Activated T-cell treated with anti-CD3 and anti-CD28 coated beads, Interleukin-2, amount 50 U/mL, for 72 hours (primary cell): ENCODE measurements at regions not wholly inside any gene's neighbourhood (a gene's known extent, or its start where the extent isn't known, plus 50 kb on each side); places are given as distances from the start of the nearest gene placed in this dataset.

Experiments used
- ATAC-seq, 2 donors: fragments of 150-1000 bp; cut with Tn5 transposase; replicated peaks in 1 of 2; 2 replicates each; pipeline ENCODE4 v1.10.0; 2021; ENCODE audit warnings: moderate library complexity in 2 of 2, mild to moderate bottlenecking in 1 of 2
- DNase-seq, 2 donors: peaks; one replicate each; pipeline ENCODE4 v3.0.0; 2021 to 2022; ENCODE audit warnings: mixed read lengths in 1 of 2
- H3K27ac Mint-ChIP-seq: one replicate; pipeline ENCODE4 v1.8.0; 2022; ENCODE audit warnings: mild to moderate bottlenecking, moderate library complexity, mixed read lengths
- H3K27me3 Mint-ChIP-seq: one replicate; pipeline ENCODE4 v1.8.0; 2022; ENCODE audit warnings: low read depth, mixed read lengths
- H3K36me3 Mint-ChIP-seq, 2 donors: one replicate each; pipeline ENCODE4 v1.8.0; 2022; ENCODE audit warnings: mixed read lengths in 2 of 2, mild to moderate bottlenecking in 1 of 2; ENCODE audit not compliant: insufficient read depth in 2 of 2
- H3K4me1 Mint-ChIP-seq: one replicate; pipeline ENCODE4 v1.8.0; 2022; ENCODE audit warnings: low read depth, mixed read lengths
- H3K4me3 Mint-ChIP-seq, 2 donors: one replicate each; pipeline ENCODE4 v1.8.0; 2022; ENCODE audit warnings: mild to moderate bottlenecking in 2 of 2, mixed read lengths in 2 of 2, moderate library complexity in 2 of 2
- H3K9me3 Mint-ChIP-seq, 2 donors: one replicate each; pipeline ENCODE4 v1.8.0; 2022; ENCODE audit warnings: mixed read lengths in 2 of 2

- H3K4me3 Mint-ChIP-seq: no peak overlapping the region
- H3K27ac Mint-ChIP-seq: no peak overlapping the region
- ATAC-seq (no peak), DNase-seq (no peak)
- no peaks in the 10 kb centered on the region for H3K9me3 Mint-ChIP-seq
- peaks cover 18% of the 10 kb centered on the region for H3K4me1 Mint-ChIP-seq
- H3K36me3 Mint-ChIP-seq: no peaks in the 10 kb centered on the region
- H3K27me3 Mint-ChIP-seq: peaks cover 6% of the 10 kb centered on the region
Measured at GRCh38 chr13:21228738-21229137, 52.3 kb downstream of the MRPL57 start.

DNA sequence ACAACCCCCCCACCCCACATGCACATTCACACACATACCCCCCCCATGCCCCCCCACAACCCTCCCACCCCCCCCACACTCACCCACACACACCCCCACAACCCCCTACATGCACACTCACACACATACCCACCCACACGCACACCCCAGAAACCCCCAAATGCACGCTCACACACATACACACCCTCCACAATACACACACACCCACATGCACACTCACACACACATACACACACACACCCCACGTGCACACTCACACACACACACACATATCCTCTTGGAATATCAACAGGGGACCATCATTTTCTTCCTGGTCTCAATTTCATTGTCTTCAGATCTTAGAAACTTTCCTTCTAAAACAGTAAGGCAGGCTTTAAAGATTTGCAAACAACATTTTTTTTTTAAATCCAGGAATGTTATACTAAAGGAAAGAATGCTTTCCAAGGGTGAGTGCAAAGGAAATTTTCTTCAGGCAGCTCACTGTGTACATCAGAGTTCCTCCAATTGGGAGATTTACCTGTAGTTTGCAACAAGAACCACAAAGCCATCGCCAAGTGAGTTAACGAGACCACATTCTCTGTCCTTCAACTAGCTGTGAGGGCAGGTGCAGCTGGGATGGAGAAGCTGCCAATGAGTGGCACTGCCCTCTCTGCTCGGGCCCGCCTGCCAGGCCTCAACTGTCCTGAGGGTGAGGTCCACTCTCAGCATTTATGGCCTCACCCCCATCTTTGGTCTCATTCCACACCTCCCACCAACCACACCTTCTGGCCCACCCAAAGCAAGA, 53.0 kb downstream of the MRPL57 start:
- H3K36me3 Mint-ChIP-seq: no peaks in the 10 kb centered on the region

DNA sequence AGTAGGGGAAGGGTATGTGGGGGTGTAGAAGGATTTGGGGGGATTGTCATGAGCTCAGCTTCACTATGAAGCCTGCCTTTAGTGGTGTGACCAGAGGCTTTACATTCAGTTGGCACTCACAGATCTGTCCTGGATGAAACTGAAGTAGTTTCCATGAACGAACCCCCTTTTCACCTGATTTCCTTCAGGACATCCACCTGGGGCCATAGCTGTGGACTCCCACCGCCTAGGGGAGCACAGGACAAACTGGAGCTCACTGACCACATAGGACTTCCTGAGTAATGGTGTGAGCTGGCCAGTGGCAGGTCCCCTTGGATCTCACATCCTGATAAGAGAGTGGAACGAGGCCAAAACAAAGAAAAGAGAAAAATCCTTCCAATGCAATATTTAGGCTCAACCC, 54.1 kb downstream of the MRPL57 start:
- Mint-ChIP-seq H3K9me3 (no peaks in the 10 kb centered on the region), H3K4me3 (no peak overlapping the region), H3K27me3 (no peaks in the 10 kb centered on the region), H3K4me1 (peaks cover 18% of the 10 kb centered on the region), H3K36me3 (no peaks in the 10 kb centered on the region), H3K27ac (no peak overlapping the region)
- ATAC-seq: no peak
- DNase-seq: no peak

More for the DNA sequence above, 53.0 kb downstream of the MRPL57 start:
- ATAC-seq (no peak), DNase-seq (no peak)
- H3K4me3 Mint-ChIP-seq: no peak overlapping the region
- H3K9me3 Mint-ChIP-seq: no peaks in the 10 kb centered on the region
- no peak overlapping the region for H3K27ac Mint-ChIP-seq
- H3K4me1 Mint-ChIP-seq: peaks cover 18% of the 10 kb centered on the region
- H3K27me3 Mint-ChIP-seq: no peaks in the 10 kb centered on the region

- no peak overlapping the region for H3K27ac Mint-ChIP-seq
- H3K4me1 Mint-ChIP-seq: peaks cover 18% of the 10 kb centered on the region
- no peaks in the 10 kb centered on the region for H3K36me3 Mint-ChIP-seq
- ATAC-seq (no peak), DNase-seq (no peak)
- no peaks in the 10 kb centered on the region for H3K27me3 Mint-ChIP-seq
- no peak overlapping the region for H3K4me3 Mint-ChIP-seq
- no peaks in the 10 kb centered on the region for H3K9me3 Mint-ChIP-seq
Measured at GRCh38 chr13:21231426-21231940, 55.0 kb downstream of the MRPL57 start.

GRCh38 chr13:21232196-21232595, 55.7 kb downstream of the MRPL57 start:
- Mint-ChIP-seq H3K27ac (no peak overlapping the region), H3K27me3 (no peaks in the 10 kb centered on the region), H3K4me3 (no peak overlapping the region), H3K36me3 (no peaks in the 10 kb centered on the region), H3K9me3 (no peaks in the 10 kb centered on the region), H3K4me1 (peaks cover 18% of the 10 kb centered on the region)
- ATAC-seq: peak; percentile 38 to 55
- no peak for DNase-seq

DNA sequence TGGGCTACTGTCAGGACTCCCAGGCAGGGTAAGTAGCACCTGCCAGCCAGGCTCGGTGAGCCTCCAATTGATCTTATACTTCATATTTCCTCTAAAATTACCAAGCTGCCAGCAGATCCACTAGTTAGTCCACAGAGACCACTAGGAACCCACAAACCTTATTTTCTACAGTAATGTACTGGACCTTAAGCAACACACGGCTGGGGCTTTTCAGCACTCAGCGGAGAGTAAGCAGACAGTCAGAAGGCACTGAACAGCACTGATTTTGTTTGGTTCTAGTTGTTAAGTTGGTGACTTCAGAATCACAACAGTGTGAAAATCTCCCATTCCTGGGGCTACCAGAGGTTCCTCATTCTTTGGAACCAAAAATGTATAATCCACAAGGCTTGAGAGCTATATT, 56.1 kb downstream of the MRPL57 start:
- Mint-ChIP-seq H3K4me1 (peaks cover 18% of the 10 kb centered on the region), H3K4me3 (no peak overlapping the region), H3K27me3 (no peaks in the 10 kb centered on the region), H3K27ac (no peak overlapping the region), H3K36me3 (no peaks in the 10 kb centered on the region), H3K9me3 (no peaks in the 10 kb centered on the region)
- DNase-seq (no peak), ATAC-seq (peak in 1 of 2 donors; percentile 25)

DNA sequence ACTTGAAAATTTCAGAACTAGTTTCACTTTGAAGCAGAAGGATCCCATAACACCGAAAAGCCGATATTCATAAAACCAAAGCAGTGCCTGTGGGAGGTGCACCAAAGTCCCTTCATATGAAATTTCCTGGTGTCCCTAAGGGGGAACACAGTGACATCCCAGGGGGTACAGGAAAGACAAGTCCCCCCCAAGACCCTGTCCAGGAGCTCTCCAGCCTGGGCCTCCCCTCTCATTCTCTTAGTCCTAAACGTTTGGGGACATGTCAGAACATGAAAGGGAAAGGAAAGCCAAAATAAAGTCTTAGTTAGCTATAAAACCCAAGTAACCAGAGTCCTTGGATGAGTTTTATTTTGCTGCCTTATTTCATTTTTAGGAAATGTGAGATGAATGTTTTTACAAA, 56.6 kb downstream of the MRPL57 start:
- DNase-seq: no peak
- Mint-ChIP-seq H3K9me3 (peaks cover 0 to 1% of the 10 kb centered on the region in 2 donors), H3K4me3 (peak overlapping the region in 1 of 2 donors; percentile 18), H3K27ac (no peak overlapping the region), H3K27me3 (no peaks in the 10 kb centered on the region), H3K36me3 (no peaks in the 10 kb centered on the region), H3K4me1 (peaks cover 18% of the 10 kb centered on the region)
- no peak for ATAC-seq

DNA sequence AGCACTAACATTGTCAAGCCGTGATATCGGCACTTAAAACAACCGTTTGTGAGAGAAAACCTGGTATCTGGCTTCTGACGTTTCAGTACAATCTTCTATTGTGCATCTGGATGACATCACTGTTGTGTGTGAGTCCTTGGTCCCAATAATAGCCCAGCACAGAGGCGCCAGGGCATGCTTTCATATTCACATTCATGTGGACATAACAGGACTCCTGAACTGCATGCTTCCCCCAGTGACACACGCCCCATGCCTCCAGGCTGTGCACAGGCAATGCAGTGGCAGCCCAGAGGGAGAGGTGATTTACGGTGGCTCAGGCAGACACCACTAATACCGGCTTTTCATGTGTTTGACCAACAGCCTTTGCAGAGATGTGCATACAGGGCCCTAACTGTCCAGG, 58.1 kb downstream of the MRPL57 start:
- Mint-ChIP-seq H3K36me3 (no peaks in the 10 kb centered on the region), H3K27ac (no peak overlapping the region), H3K4me3 (no peak overlapping the region), H3K4me1 (peaks cover 24% of the 10 kb centered on the region), H3K27me3 (no peaks in the 10 kb centered on the region), H3K9me3 (peaks cover 0 to 2% of the 10 kb centered on the region in 2 donors)
- ATAC-seq: no peak
- no peak for DNase-seq

DNA sequence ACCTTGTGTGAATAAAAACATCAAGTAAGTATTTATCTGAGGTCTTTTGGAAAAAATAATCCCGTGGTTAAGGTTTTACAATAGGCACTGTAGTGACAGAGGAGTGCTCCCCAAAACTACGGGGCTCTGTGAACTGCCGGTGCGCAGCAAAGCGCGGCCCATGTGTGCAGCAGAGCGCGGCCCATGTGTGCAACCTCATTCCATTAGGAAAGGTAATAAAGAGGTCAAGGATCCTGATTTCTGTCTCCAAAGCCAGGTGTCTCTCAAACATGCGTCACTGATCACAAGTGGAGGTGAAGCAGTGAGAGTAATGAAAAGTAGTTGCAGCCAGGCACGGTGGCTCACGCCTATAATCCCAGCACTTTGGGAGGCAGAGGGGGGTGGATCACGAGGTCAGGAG, 58.7 kb downstream of the MRPL57 start:
- H3K27ac Mint-ChIP-seq: no peak overlapping the region
- ATAC-seq (no peak), DNase-seq (no peak)
- no peaks in the 10 kb centered on the region for H3K36me3 Mint-ChIP-seq
- H3K4me3 Mint-ChIP-seq: no peak overlapping the region
- no peaks in the 10 kb centered on the region for H3K27me3 Mint-ChIP-seq
- H3K9me3 Mint-ChIP-seq: peaks cover 0 to 2% of the 10 kb centered on the region in 2 donors
- H3K4me1 Mint-ChIP-seq: peaks cover 24% of the 10 kb centered on the region

- peak in 1 of 2 donors; percentile 27 for ATAC-seq
- H3K27ac Mint-ChIP-seq: no peak overlapping the region
Measured at GRCh38 chr13:21237081-21237480, 60.6 kb downstream of the MRPL57 start.

GRCh38 chr13:21238267-21238666, 61.8 kb downstream of the MRPL57 start:
- H3K27ac Mint-ChIP-seq: no peak overlapping the region
- no peak overlapping the region for H3K4me3 Mint-ChIP-seq
- ATAC-seq (peak; percentile 51 to 85), DNase-seq (no peak)
- no peaks in the 10 kb centered on the region for H3K36me3 Mint-ChIP-seq
- peaks cover 0 to 2% of the 10 kb centered on the region in 2 donors for H3K9me3 Mint-ChIP-seq
- H3K4me1 Mint-ChIP-seq: peaks cover 6% of the 10 kb centered on the region
- no peaks in the 10 kb centered on the region for H3K27me3 Mint-ChIP-seq

More at GRCh38 chr13:21237081-21237480, 60.6 kb downstream of the MRPL57 start:
- peaks cover 13% of the 10 kb centered on the region for H3K4me1 Mint-ChIP-seq
- no peak overlapping the region for H3K4me3 Mint-ChIP-seq
- H3K27me3 Mint-ChIP-seq: no peaks in the 10 kb centered on the region
- no peak for DNase-seq
- no peaks in the 10 kb centered on the region for H3K36me3 Mint-ChIP-seq
- peaks cover 0 to 2% of the 10 kb centered on the region in 2 donors for H3K9me3 Mint-ChIP-seq

DNA sequence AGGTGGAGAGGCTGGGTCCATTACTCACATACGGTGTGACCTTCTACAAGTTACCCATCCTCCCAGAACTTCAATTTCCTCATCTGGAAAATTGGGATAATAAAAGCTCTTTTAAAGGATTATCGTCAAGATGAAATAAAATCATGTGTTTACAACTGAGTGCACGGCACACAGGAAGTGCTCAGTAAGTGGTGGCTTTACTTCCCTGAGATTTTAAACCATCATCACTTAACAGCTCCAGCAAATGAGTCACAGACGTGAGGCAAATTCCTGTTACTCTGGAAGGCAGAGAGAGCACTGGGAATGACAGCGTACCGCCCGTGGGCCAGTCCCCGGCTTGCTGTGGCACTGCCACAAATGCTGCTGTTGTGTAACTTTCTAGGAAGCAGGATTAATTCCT, 64.1 kb downstream of the MRPL57 start:
- Mint-ChIP-seq H3K9me3 (peaks cover 0 to 2% of the 10 kb centered on the region in 2 donors), H3K4me3 (no peak overlapping the region), H3K27ac (no peak overlapping the region), H3K4me1 (peaks cover 6% of the 10 kb centered on the region), H3K36me3 (no peaks in the 10 kb centered on the region), H3K27me3 (no peaks in the 10 kb centered on the region)
- ATAC-seq (no peak), DNase-seq (no peak)

GRCh38 chr13:21242236-21242635, 65.8 kb downstream of the MRPL57 start:
- no peaks in the 10 kb centered on the region for H3K27me3 Mint-ChIP-seq
- H3K27ac Mint-ChIP-seq: no peak overlapping the region
- no peaks in the 10 kb centered on the region for H3K36me3 Mint-ChIP-seq
- H3K4me3 Mint-ChIP-seq: no peak overlapping the region
- peaks cover 0 to 2% of the 10 kb centered on the region in 2 donors for H3K9me3 Mint-ChIP-seq
- peaks cover 6% of the 10 kb centered on the region for H3K4me1 Mint-ChIP-seq
- ATAC-seq: no peak
- no peak for DNase-seq
